ENCODE measurements at regions not wholly inside any gene's neighbourhood (a gene's known extent, or its start where the extent isn't known, plus 50 kb on each side); places are given as distances from the start of the nearest gene placed in this dataset.
A peak's percentile ranks its signal among the peaks of the same experiment; 100 is the strongest.
"Not testable (repeated sequence)": the region's sequence is repeated elsewhere in the genome, so short reads cannot be mapped to it uniquely, and the experiment has no call there.

- DNase-seq (ENCODE audit: low spot score): no peak
Observed at GRCh38 chr10:27388761-27389399, 115.2 kb upstream of the RAB18 start.

GRCh38 chr10:27383595-27384542, 120.2 kb upstream of the RAB18 start:
- DNase-seq (ENCODE audit: low spot score): no peak

- DNase-seq (ENCODE audit: low spot score): no peak
Observed at GRCh38 chr10:27382176-27382575, 121.9 kb upstream of the RAB18 start.

GRCh38 chr10:27380929-27381358, 123.2 kb upstream of the RAB18 start:
- no peak for DNase-seq (ENCODE audit: low spot score)

- DNase-seq (ENCODE audit: low spot score): not testable (repeated sequence)
Observed at GRCh38 chr10:27379041-27379440, 125.1 kb upstream of the RAB18 start.

GRCh38 chr10:27373566-27374160, 130.4 kb upstream of the RAB18 start:
- no peak for DNase-seq (ENCODE audit: low spot score)

GRCh38 chr10:27372095-27372494, 131.5 kb upstream of the ACBD5 start:
- no peak for DNase-seq (ENCODE audit: low spot score)

GRCh38 chr10:27371375-27371774, 130.8 kb upstream of the ACBD5 start:
- not testable (repeated sequence) for DNase-seq (ENCODE audit: low spot score)

GRCh38 chr10:27369880-27370279, 129.3 kb upstream of the ACBD5 start:
- no peak for DNase-seq (ENCODE audit: low spot score)

- no peak for DNase-seq (ENCODE audit: low spot score)
Observed at GRCh38 chr10:27368706-27369105, 128.1 kb upstream of the ACBD5 start.

- DNase-seq (ENCODE audit: low spot score): no peak
Observed at GRCh38 chr10:27366769-27367168, 126.2 kb upstream of the ACBD5 start.

- DNase-seq (ENCODE audit: low spot score): no peak
Observed at GRCh38 chr10:27364028-27364427, 123.4 kb upstream of the ACBD5 start.

- peak; percentile 69 for DNase-seq (ENCODE audit: low spot score)
Observed at GRCh38 chr10:27360581-27361172, 120.1 kb upstream of the ACBD5 start.

- DNase-seq (ENCODE audit: low spot score): no peak
Observed at GRCh38 chr10:27359792-27360355, 119.3 kb upstream of the ACBD5 start.

GRCh38 chr10:27356738-27357137, 116.1 kb upstream of the ACBD5 start:
- DNase-seq (ENCODE audit: low spot score): peak; percentile 79

GRCh38 chr10:27355918-27356573, 115.4 kb upstream of the ACBD5 start:
- DNase-seq (ENCODE audit: low spot score): no peak

- peak; percentile 67 for DNase-seq (ENCODE audit: low spot score)
Observed at GRCh38 chr10:27354643-27355270, 114.2 kb upstream of the ACBD5 start.

- not testable (repeated sequence) for DNase-seq (ENCODE audit: low spot score)
Observed at GRCh38 chr10:27354100-27354499, 113.5 kb upstream of the ACBD5 start.

GRCh38 chr10:27349987-27350386, 109.4 kb upstream of the ACBD5 start:
- no peak for DNase-seq (ENCODE audit: low spot score)

GRCh38 chr10:27347827-27348207, 107.2 kb upstream of the ACBD5 start:
- not testable (repeated sequence) for DNase-seq (ENCODE audit: low spot score)

- no peak for DNase-seq (ENCODE audit: low spot score)
Observed at GRCh38 chr10:27345455-27345920, 104.9 kb upstream of the ACBD5 start.

Data from cerebellar cortex (tissue), 1 donor.